Spleen (tissue), 11 donors: ENCODE measurements at regions not wholly inside any gene's neighbourhood (a gene's known extent, or its start where the extent isn't known, plus 50 kb on each side); places are given as distances from the start of the nearest gene placed in this dataset.

ENCODE experiments used
- DNase-seq: peaks from one replicate; pipeline ENCODE4 v3.0.0-alpha.2; 2020
- H3K27ac ChIP-seq, 8 donors: fragments of 200-600 bp; sonication (generic) in 7 of 8; 1 replicate in 4 of 8; 2 replicates in 4 of 8; pipeline versions ENCODE4 v1.5.0 to v1.8.0; 2016 to 2021; ENCODE audit warnings: inconsistent platforms in 4 of 8, mild to moderate bottlenecking in 4 of 8, moderate library complexity in 1 of 8
- H3K27me3 ChIP-seq, 7 donors: fragments of 200-600 bp; sonication (generic) in 6 of 7; replicated peaks in 1 of 7; 1 replicate in 4 of 7; 2 replicates in 3 of 7; pipeline versions ENCODE4 v1.5.0 to v1.8.0; 2016 to 2021; ENCODE audit warnings: inconsistent platforms in 3 of 7, mild to moderate bottlenecking in 1 of 7
- H3K36me3 ChIP-seq, 6 donors: fragments of 200-600 bp; sonication (generic) in 5 of 6; 1 replicate in 4 of 6; 2 replicates in 2 of 6; pipeline versions ENCODE4 v1.5.0 to v1.8.0; 2016 to 2021; ENCODE audit warnings: inconsistent platforms in 2 of 6
- H3K4me1 ChIP-seq, 6 donors: fragments of 200-600 bp; sonication (generic) in 5 of 6; 1 replicate in 3 of 6; 2 replicates in 3 of 6; pipeline versions ENCODE4 v1.5.0 to v1.8.0; 2016 to 2021; ENCODE audit warnings: inconsistent platforms in 3 of 6
- H3K4me3 ChIP-seq, 8 donors: fragments of 200-600 bp; sonication (generic) in 7 of 8; 1 replicate in 4 of 8; 2 replicates in 4 of 8; pipeline versions ENCODE4 v1.5.0 to v1.8.0; 2016 to 2021; ENCODE audit warnings: inconsistent platforms in 4 of 8, mild to moderate bottlenecking in 4 of 8, moderate library complexity in 2 of 8
- H3K9me3 ChIP-seq, 8 donors: fragments of 200-600 bp; sonication (generic) in 7 of 8; 1 replicate in 4 of 8; 2 replicates in 4 of 8; pipeline versions ENCODE4 v1.5.0 to v1.8.0; 2016 to 2021; ENCODE audit warnings: inconsistent platforms in 4 of 8
- POLR2A ChIP-seq, 3 donors: fragments of 450-650 bp; IDR thresholded peaks; one replicate each; pipeline ENCODE4 v1.5.1; 2017; ENCODE audit warnings: antibody characterized with exemption in 3 of 3, mild to moderate bottlenecking in 1 of 3
- POLR2AphosphoS5 ChIP-seq, 3 donors: sonication (generic); formaldehyde crosslinking; IDR thresholded peaks; one replicate each; pipeline ENCODE4 v1.5.1; 2017; ENCODE audit warnings: antibody characterized with exemption in 3 of 3
- WGBS, 5 donors: extraction: QIAGEN DNeasy Blood & Tissue Kit in 3 of 5; methylation state at CpG; one replicate each; pipeline versions ENCODE4 v1.1.5 to v1.1.7; 2013 to 2018; 5-methylcytosine and 5-hydroxymethylcytosine counted together
- intact Hi-C: fragments of 100-400 bp; cut with DNase I; formaldehyde crosslinking; loops from one replicate; pipeline ENCODE4 v1.15.0; 2023; ENCODE audit warnings: low total_unique reads
- TF ChIP-seq, protein P1 (sequence below), 11 experiments: fragments of 200-600 bp in 7 of 11; fragments of 450-650 bp in 4 of 11; sonication (generic) in 4 of 11; IDR thresholded peaks in 8 of 11; conservative IDR thresholded peaks in 3 of 11; 1 replicate in 7 of 11; 2 replicates in 4 of 11; pipeline versions ENCODE4 v1.4.0 to v1.8.0; 2016 to 2021; ENCODE audit warnings: antibody characterized with exemption in 11 of 11, inconsistent platforms in 4 of 11, mild to moderate bottlenecking in 1 of 11
- donor health status: healthy with polysubstance abuse.
- donor health status: DM: no; HTN: no; CAD: no; lungs with moderate emphysema.
- donor health status: DM: no; HTN: no; CAD: no.
- donor health status: Bipolar disorder and iron deficiency.
- donor health status: healthy.
- donor health status: DM: no; HTN: no; CAD: no.
- donor health status: DM: yes; HTN: yes; CAD: no.

DNA sequence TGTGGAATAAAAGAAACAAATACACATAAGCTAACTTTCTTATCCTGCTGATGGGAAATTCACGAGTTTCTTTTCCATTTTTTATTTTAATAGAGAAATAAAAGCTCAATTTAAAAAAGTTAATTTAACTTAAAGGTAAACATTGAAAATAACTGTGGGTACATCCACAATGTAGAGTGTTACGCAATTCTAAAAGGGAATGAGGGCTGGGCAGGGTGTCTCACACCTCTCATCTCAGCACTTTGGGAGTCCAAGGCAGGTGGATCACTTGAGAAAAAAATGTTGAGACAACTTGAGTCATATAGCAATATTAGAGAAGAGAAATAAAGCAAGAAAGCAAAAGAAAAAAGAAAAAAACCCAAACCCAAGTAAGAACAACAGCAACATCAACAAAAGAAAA, 207.0 kb downstream of the DIPK2A start:
- TF ChIP-seq POLR2AphosphoS5 (IDR thresholded peaks at IDR 0.05) (no peak), POLR2A (IDR thresholded peaks at IDR 0.05) (no peak)
- TF ChIP-seq, protein P1, sequence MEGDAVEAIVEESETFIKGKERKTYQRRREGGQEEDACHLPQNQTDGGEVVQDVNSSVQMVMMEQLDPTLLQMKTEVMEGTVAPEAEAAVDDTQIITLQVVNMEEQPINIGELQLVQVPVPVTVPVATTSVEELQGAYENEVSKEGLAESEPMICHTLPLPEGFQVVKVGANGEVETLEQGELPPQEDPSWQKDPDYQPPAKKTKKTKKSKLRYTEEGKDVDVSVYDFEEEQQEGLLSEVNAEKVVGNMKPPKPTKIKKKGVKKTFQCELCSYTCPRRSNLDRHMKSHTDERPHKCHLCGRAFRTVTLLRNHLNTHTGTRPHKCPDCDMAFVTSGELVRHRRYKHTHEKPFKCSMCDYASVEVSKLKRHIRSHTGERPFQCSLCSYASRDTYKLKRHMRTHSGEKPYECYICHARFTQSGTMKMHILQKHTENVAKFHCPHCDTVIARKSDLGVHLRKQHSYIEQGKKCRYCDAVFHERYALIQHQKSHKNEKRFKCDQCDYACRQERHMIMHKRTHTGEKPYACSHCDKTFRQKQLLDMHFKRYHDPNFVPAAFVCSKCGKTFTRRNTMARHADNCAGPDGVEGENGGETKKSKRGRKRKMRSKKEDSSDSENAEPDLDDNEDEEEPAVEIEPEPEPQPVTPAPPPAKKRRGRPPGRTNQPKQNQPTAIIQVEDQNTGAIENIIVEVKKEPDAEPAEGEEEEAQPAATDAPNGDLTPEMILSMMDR (IDR thresholded peaks at IDR 0.05 in 8 of 11, conservative IDR thresholded peaks at IDR 0.05 in 3 of 11), result no peak
- no peak overlapping the region for H3K4me3 ChIP-seq
- WGBS, 5 donors, result 81 to 90% (median 84%) methylated on average over 2 of the region's 2 CpGs
- H3K27me3 ChIP-seq, result no peaks in the 10 kb centered on the region
- DNase-seq, result no peak
- peaks cover 0 to 7% (median 0%) of the 10 kb centered on the region in 8 donors for H3K9me3 ChIP-seq
- no peak overlapping the region for H3K27ac ChIP-seq
- intact Hi-C loops, result no loop called here
- no peaks in the 10 kb centered on the region for H3K4me1 ChIP-seq
- no peaks in the 10 kb centered on the region for H3K36me3 ChIP-seq

DNA sequence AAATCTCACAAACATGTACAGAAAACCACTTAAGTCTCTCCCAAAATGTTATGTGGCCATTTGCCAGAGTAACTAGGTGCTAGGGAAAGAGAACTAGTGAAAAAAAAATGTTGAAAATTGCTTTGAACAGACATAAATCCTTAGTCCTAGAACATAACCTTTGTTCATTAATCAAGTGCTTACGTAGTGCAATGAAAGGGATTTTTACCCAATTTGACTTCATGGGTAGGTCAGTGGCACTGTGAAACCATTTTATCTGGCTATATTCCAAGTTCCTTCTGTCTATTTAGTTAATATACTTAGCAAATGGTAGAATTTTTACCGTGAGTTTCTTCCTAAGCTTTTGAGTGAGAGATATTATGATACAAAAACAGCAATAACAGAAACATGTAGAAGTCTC, 209.4 kb downstream of the DIPK2A start:
- H3K27ac ChIP-seq, result no peak overlapping the region
- intact Hi-C loops, result no loop called here

DNA sequence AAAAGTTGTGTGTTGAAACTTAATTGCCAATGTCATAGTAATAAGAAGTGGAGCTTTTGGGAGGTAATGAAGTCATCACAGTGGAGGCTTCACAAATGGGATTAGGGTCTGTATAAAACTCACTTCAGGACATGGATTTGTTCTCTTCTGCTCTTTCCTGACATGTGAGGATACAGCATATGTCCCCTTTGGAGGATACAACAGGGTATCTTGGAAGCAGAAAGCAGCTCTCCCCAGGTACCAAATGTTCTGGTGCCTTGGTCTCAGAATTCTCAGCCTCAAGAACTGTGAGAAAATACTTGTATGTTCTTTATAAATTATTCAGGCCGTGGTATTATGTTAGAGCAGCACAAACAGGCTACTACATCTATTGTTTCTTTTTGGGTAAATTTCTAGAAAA, 210.9 kb downstream of the DIPK2A start:
- no peak for DNase-seq
- no peaks in the 10 kb centered on the region for H3K27me3 ChIP-seq
- no peaks in the 10 kb centered on the region for H3K36me3 ChIP-seq
- 71 to 84% (median 77%) methylated on average over 1 of the region's 1 CpG for WGBS, 5 donors
- no peaks in the 10 kb centered on the region for H3K4me1 ChIP-seq
- no peak overlapping the region for H3K27ac ChIP-seq
- intact Hi-C loops, result no loop called here
- TF ChIP-seq POLR2AphosphoS5 (IDR thresholded peaks at IDR 0.05), result no peak
- TF ChIP-seq POLR2A (IDR thresholded peaks at IDR 0.05), result no peak
- TF ChIP-seq, protein P1 (IDR thresholded peaks at IDR 0.05 in 8 of 11, conservative IDR thresholded peaks at IDR 0.05 in 3 of 11), result no peak
- H3K9me3 ChIP-seq, result peaks cover 0 to 17% (median 0%) of the 10 kb centered on the region in 8 donors
- H3K4me3 ChIP-seq, result no peak overlapping the region

More for the DNA sequence above, 209.4 kb downstream of the DIPK2A start:
- Histone ChIP-seq H3K4me1 (no peaks in the 10 kb centered on the region), H3K36me3 (no peaks in the 10 kb centered on the region), H3K9me3 (peaks cover 0 to 17% (median 0%) of the 10 kb centered on the region in 8 donors), H3K4me3 (no peak overlapping the region), H3K27me3 (no peaks in the 10 kb centered on the region)
- DNase-seq, result no peak
- 72 to 83% (median 74%) methylated on average over 2 of the region's 2 CpGs for WGBS, 5 donors
- TF ChIP-seq, protein P1 (IDR thresholded peaks at IDR 0.05 in 8 of 11, conservative IDR thresholded peaks at IDR 0.05 in 3 of 11), result no peak
- no peak for TF ChIP-seq POLR2A (IDR thresholded peaks at IDR 0.05)
- TF ChIP-seq POLR2AphosphoS5 (IDR thresholded peaks at IDR 0.05), result no peak

DNA sequence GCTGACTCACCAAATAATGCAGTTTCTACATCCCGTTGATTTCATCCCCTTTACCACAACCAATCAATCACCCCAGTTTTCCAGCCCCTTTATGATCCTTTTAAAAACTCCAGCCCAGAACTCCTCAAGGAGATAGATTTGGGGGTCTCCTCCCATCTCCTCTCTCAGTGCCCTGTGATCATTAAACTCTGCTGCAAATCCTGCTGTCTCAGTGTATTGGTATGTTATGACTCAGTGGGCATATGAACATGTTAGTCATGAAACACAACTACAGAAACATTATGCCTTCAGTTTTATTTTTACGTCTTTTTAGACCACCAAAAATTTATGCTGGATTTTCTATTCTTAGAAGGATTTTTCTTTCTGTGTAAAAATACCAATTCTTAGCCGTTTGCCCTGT, 213.7 kb downstream of the DIPK2A start:
- intact Hi-C loops, result no loop called here
- DNase-seq, result no peak
- WGBS, 5 donors, result 84 to 92% (median 91%) methylated on average over 3 of the region's 3 CpGs

More for the DNA sequence above, 213.7 kb downstream of the DIPK2A start:
- TF ChIP-seq, protein P1 (IDR thresholded peaks at IDR 0.05 in 8 of 11, conservative IDR thresholded peaks at IDR 0.05 in 3 of 11), result no peak
- no peak for TF ChIP-seq POLR2AphosphoS5 (IDR thresholded peaks at IDR 0.05)
- TF ChIP-seq POLR2A (IDR thresholded peaks at IDR 0.05), result no peak
- H3K27me3 ChIP-seq, result no peaks in the 10 kb centered on the region
- H3K4me1 ChIP-seq, result no peaks in the 10 kb centered on the region
- H3K36me3 ChIP-seq, result no peaks in the 10 kb centered on the region
- no peak overlapping the region for H3K27ac ChIP-seq
- peaks cover 0 to 17% (median 0%) of the 10 kb centered on the region in 8 donors for H3K9me3 ChIP-seq
- no peak overlapping the region for H3K4me3 ChIP-seq
